HFF-Myc (cell line): ENCODE measurements at regions not wholly inside any gene's neighbourhood (a gene's known extent, or its start where the extent isn't known, plus 50 kb on each side); places are given as distances from the start of the nearest gene placed in this dataset.
"Not testable (repeated sequence)": the region's sequence is repeated elsewhere in the genome, so short reads cannot be mapped to it uniquely, and the experiment has no call there.

ENCODE experiments used
- DNase-seq: peaks from one replicate; pipeline ENCODE4 v3.0.0-alpha.2; 2011; ENCODE audit warnings: low read depth; ENCODE audit errors: extremely low read depth
- H3K4me3 ChIP-seq: replicated peaks from 2 replicates; pipeline ENCODE4 v1.5.1; 2011; ENCODE audit warnings: low read depth, mild to moderate bottlenecking, control low read depth, low read length
- TF ChIP-seq, protein P1 (sequence below): IDR thresholded peaks from 2 replicates; pipeline ENCODE4 v1.5.1; 2012; ENCODE audit warnings: mild to moderate bottlenecking, low read depth, low read length, control low read depth; ENCODE audit errors: missing control alignments

DNA sequence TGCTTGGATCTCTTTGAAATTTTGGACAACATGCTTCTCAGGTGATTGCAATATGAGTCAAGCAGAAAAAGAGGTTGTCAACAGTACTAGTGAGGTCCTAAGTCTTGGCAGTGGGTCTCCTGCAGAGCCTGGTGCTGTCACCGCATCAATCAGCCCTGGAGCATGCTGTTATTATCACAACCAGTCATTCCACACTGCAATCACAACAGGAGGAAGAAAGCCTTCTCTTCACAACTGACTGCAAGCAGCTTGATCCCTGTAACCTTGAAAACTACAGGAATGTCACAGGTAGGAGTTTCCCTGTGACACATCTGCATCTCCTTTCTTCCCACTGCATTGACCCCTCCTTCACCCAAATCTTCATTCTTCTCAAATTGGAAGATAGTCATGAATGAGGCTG, 451.1 kb upstream of the ATP11B start:
- TF ChIP-seq, protein P1, sequence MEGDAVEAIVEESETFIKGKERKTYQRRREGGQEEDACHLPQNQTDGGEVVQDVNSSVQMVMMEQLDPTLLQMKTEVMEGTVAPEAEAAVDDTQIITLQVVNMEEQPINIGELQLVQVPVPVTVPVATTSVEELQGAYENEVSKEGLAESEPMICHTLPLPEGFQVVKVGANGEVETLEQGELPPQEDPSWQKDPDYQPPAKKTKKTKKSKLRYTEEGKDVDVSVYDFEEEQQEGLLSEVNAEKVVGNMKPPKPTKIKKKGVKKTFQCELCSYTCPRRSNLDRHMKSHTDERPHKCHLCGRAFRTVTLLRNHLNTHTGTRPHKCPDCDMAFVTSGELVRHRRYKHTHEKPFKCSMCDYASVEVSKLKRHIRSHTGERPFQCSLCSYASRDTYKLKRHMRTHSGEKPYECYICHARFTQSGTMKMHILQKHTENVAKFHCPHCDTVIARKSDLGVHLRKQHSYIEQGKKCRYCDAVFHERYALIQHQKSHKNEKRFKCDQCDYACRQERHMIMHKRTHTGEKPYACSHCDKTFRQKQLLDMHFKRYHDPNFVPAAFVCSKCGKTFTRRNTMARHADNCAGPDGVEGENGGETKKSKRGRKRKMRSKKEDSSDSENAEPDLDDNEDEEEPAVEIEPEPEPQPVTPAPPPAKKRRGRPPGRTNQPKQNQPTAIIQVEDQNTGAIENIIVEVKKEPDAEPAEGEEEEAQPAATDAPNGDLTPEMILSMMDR = no peak
- no peak overlapping the region for H3K4me3 ChIP-seq
- DNase-seq = no peak

DNA sequence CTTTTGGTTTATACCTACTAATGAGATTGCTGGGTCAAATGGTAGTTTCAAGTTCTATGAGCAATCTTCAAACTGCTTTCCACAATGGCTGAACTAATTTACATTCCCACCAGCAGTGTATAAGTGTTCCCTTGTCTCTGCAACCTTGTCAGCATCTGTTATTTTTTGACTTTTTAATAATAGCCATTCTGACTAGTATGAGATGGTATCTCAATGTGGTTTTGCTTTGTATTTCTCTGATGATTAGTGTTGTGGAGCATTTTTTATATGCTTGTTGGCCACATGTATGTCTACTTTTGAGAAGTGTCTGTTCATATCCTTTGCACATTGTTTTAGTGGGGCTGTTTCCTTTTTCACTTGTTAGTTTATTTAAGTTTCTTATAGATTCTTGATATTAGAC, 449.3 kb upstream of the ATP11B start:
- H3K4me3 ChIP-seq, DNase-seq: not testable (repeated sequence)

DNA sequence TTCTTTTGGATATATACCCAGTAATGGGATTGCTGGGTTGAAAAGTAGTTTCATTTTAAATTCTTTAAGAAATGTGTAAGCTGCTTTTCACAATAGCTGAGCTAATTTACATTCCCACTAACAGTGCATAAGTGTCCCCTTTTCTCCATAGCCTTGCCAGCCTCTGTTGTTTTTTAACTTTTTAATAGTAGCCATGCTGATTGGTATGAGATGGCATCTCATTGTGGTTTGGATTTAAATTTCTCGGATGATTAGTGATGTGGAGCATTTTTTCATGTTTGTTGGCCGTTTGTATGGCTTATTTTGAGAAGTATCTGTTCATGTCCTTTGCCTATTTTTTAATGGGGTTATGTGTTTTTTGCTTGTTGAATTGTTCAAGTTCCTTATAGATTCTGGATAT, 444.3 kb upstream of the ATP11B start:
- DNase-seq = no peak

DNA sequence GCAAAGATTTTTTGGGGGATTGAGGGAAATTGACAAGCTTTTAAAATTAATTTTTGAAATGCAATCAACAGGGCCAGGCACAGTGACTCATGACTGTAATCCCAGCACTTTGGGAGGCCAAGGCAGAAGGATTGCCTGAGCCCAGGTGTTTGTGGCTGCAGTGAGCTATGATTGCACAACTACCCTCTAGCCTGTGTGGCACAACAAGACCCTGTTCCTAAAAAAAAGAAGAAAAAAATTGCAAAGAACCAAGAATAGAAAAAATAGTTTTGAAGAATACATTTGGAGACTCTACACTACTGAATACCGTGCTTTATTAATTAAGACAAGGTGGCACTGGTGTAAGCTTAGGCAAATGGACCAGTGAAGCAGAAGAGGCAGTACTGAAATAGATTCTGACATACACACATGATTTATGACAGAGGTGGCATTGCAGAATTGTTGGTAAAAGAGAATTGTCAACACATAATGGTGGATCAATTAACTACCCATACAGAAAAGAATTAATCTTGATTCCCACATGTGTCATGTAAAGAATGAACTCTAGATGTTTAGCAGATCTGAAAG, 443.3 kb upstream of the ATP11B start:
- no peak overlapping the region for H3K4me3 ChIP-seq
- TF ChIP-seq, protein P1 = no peak
- no peak for DNase-seq

More for the DNA sequence above, 444.3 kb upstream of the ATP11B start:
- H3K4me3 ChIP-seq = no peak overlapping the region
- TF ChIP-seq, protein P1 = no peak

DNA sequence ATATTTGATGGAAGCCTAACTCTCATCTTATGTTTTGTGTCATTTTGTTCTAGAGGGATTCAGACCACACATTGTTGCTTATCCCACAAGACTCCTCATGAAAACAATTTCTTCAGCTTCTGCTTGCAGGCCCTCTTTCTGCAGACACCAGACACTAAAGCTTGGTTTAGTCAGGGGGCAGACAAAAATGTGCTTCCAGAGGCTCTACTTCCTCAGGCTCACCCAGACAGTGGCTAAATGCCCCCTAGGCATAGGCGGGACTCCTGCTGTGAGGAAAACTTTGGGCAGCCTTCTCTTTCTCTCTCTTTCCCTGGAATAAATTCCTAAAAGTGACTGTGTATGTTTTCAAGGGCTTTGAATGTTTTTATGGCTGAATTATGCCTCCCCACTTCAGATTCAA, 435.4 kb upstream of the ATP11B start:
- no peak for DNase-seq
- H3K4me3 ChIP-seq = no peak overlapping the region
- TF ChIP-seq, protein P1 = no peak

DNA sequence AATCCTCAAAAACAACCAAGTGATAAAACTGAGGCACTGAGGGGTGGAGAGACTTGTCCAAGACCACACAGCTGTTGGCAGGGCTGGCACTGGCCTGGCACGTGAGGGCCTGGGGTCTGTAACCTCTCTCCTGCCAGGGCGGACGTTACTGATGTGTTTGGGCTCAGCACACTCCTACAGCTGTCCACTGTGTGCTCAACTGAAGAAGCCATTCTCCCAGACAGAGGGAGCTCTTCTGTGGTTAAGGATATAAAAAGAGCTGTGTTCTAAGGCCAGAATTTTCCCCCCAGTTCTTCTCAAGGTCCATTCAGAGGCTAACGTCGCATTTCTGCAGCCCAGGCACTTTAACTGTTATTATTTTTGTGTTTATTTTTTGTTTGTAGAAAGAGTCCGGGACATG, 429.0 kb upstream of the ATP11B start:
- TF ChIP-seq, protein P1 = no peak
- H3K4me3 ChIP-seq = no peak overlapping the region
- no peak for DNase-seq

DNA sequence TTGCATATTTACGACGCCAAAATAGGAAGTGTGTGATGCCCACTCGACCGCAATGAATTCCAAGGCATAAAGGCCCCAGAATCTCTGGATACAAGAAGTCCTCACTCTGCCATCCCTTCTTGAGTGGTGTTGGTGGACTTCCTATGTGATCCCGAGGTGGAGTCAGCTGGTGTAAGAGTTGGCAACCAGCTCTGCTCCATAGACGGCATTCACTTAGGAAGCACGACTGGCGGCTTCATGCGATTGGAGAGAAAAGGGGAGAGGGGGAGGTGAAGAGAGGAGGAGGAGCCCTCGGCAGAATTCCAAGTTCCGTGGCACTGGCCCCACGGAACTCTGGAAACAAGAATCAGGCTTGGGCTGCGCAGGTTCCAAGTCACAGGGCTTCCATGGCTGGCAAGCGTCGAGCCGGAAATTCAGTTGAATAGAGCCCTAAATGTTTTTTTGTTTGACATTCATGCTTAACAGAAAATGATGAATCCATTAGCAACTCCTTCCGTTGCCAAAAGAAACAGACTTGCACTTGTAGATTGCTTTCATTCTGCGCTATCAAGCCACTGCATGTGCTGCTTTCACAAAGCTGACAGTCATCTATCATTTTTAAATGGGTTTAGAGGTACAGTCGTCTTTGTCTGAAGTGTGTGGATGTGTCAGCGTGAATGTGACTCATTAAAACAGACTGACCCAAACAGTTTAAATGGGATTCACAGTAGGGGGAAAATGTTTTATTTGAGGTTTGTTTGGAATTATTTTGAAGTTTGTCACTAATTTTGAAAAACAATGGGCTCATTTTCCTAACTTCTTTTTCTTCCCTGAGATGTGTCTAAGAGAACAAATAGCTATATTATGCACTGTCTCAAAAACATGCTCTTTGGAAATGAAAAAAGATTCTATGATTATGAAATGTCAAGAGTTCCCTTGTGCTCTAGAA, 428.3 kb upstream of the ATP11B start:
- H3K4me3 ChIP-seq = no peak overlapping the region
- TF ChIP-seq, protein P1 = no peak
- no peak for DNase-seq
